ENCODE measurements at regions not wholly inside any gene's neighbourhood (a gene's known extent, or its start where the extent isn't known, plus 50 kb on each side); places are given as distances from the start of the nearest gene placed in this dataset.

DNA sequence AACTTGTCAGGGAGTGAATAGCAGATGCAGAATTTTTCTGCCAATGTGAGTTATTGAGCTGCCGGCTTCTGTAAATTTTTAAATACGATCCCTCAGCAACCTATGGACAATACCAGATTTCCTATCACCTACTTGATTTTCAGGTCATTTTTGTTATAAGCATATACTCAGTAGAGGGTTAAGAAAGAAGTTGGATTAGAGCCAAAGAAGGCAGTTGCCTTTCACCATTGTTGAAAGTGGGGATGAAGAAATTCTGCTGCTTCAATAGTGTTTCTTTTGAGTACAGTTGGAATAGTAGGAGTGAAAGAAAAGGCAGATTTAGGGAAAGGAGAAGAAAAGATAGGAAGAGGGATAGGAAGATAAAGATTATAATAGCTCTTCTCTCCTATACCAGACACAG is 197.1 kb downstream of the ATP23 start:
- TF ChIP-seq, protein P1, sequence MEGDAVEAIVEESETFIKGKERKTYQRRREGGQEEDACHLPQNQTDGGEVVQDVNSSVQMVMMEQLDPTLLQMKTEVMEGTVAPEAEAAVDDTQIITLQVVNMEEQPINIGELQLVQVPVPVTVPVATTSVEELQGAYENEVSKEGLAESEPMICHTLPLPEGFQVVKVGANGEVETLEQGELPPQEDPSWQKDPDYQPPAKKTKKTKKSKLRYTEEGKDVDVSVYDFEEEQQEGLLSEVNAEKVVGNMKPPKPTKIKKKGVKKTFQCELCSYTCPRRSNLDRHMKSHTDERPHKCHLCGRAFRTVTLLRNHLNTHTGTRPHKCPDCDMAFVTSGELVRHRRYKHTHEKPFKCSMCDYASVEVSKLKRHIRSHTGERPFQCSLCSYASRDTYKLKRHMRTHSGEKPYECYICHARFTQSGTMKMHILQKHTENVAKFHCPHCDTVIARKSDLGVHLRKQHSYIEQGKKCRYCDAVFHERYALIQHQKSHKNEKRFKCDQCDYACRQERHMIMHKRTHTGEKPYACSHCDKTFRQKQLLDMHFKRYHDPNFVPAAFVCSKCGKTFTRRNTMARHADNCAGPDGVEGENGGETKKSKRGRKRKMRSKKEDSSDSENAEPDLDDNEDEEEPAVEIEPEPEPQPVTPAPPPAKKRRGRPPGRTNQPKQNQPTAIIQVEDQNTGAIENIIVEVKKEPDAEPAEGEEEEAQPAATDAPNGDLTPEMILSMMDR (IDR thresholded peaks at IDR 0.05; ENCODE audit: insufficient read depth, low read depth, low read length, missing control alignments) = no peak
- DNase-seq (ENCODE audit: low read depth) = no peak
- no peak overlapping the region for H3K4me3 ChIP-seq (ENCODE audit: low read depth, low read length)

DNA sequence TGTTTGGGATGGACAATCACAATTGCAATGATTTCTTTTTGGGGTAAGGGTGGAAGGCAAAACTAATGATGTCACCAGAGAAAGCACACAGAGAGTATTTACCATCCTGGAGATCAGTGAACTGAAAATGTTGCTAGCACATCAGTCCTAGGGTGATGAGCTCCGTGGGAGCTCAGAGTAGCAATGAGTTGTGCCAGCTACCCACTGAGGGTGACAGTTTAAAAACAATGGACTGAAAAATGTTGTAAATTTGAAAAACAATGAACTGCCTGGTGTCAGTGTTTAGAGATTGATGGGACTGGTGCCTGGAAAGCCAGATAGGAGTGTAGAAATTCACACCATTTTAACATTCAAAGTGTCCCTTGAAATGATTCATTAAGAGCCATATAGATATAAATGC is 198.5 kb downstream of the ATP23 start:
- H3K4me3 ChIP-seq (ENCODE audit: low read depth, low read length) = no peak overlapping the region
- TF ChIP-seq, protein P1 (IDR thresholded peaks at IDR 0.05; ENCODE audit: insufficient read depth, low read depth, low read length, missing control alignments) = no peak
- DNase-seq (ENCODE audit: low read depth) = no peak

DNA sequence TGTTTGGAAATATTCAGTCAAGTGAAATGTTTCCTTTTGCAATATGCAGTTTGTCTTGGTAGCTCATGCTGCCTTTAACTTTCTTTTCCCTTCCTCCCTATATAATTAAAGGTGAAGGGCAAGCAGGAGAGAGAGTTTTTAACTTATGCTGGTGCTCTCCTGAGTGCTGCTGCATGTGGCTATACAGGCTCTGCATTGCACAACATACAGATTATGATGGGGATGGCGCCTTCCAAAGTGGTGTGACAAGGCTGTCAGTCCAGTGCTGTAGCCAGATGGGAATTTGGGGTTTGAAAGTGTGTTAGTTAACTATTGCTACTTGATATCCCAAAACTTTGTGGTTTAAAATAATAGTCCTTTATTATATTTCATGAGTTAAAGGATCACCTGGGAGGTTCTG is 199.0 kb downstream of the ATP23 start:
- H3K4me3 ChIP-seq (ENCODE audit: low read depth, low read length) = no peak overlapping the region
- DNase-seq (ENCODE audit: low read depth) = no peak
- TF ChIP-seq, protein P1 (IDR thresholded peaks at IDR 0.05; ENCODE audit: insufficient read depth, low read depth, low read length, missing control alignments) = no peak

DNA sequence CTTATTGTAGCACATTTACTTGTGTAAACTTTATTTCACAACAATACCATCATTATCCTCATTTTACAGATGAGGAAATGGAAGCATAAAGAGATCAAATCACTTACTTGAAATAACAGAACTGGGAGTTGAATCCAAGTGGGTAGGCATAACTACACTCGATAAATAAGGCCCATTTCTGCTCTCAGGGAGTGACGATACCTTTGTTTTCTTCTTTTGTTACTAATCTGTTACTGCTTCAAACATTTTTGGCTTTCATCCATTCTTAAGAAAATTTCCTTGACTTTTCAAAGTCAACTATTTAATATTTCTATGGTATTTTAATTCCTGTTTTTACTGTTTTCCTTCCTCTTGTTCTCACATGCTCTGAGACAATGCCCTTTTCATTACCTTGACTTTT is 201.6 kb downstream of the ATP23 start:
- DNase-seq (ENCODE audit: low read depth) = no peak
- no peak overlapping the region for H3K4me3 ChIP-seq (ENCODE audit: low read depth, low read length)
- TF ChIP-seq, protein P1 (IDR thresholded peaks at IDR 0.05; ENCODE audit: insufficient read depth, low read depth, low read length, missing control alignments) = no peak

DNA sequence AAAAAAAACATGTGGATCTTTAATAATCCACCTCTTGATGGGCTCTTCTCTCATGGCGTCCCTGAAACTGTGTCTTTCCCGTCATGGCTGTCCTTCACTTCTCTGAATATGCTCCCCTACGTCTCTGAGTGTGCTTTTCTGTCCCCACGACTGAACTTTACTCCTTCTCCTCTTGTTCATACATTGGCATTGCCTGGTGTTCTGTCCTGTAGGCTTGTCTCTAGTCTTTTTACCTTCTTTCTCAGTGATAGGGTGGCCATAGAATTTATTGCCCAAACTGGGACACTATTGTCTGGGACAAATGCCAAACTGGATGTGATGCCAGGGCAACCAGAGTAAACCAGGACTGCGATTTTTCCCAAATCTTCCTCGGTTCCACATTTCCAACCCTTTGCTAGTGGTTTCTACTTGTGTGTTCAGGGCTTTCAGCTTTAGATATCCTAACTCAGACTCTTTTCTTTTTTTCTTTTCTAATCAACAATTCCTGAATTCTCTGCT is 202.2 kb downstream of the ATP23 start:
- no peak for DNase-seq (ENCODE audit: low read depth)
- TF ChIP-seq, protein P1 (IDR thresholded peaks at IDR 0.05; ENCODE audit: insufficient read depth, low read depth, low read length, missing control alignments) = no peak
- H3K4me3 ChIP-seq (ENCODE audit: low read depth, low read length) = no peak overlapping the region

DNA sequence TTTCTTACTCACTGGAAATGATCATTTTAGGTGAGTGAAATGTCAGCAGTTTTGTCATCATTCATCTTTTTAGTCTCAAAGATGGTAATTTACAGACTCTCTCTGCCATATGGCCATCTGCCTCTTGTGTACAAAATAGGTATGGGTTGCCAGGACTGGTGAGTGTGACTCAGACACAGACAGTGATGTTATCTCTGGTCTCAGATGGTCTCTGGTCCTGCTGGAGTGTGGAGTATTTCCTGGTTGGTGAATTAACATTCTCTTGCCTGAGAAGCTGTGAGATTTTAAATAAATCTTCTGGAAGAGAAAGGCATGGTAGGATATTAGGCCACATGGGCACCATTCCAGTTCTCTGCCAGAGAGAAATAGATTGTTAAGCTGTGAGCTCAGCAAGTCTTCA is 207.0 kb downstream of the ATP23 start:
- TF ChIP-seq, protein P1 (IDR thresholded peaks at IDR 0.05; ENCODE audit: insufficient read depth, low read depth, low read length, missing control alignments) = no peak
- no peak overlapping the region for H3K4me3 ChIP-seq (ENCODE audit: low read depth, low read length)
- DNase-seq (ENCODE audit: low read depth) = no peak

DNA sequence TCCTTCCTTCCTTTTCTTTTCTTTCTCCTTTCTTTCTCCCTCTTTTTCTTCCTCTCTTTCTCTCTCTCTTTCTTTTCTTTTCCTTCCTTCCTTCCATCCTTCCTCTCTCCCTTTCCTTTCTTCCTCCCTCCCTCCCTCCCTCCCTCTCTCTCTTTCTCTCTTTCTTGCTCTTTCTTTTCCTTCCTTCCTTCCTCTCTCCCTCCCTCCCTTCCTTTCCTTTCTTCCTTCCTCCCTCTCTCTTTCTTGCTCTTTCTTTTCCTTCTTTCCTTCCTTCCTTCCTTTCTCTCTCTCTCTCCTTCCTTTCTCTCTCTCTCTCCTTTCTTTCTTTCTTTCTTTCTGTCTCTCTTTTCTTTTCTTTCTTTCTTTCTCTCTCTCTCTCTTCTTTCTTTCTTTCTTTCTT is 207.6 kb downstream of the ATP23 start:
- no peak overlapping the region for H3K4me3 ChIP-seq (ENCODE audit: low read depth, low read length)
- DNase-seq (ENCODE audit: low read depth) = no peak
- TF ChIP-seq, protein P1 (IDR thresholded peaks at IDR 0.05; ENCODE audit: insufficient read depth, low read depth, low read length, missing control alignments) = no peak

Data from GM12865 (cell line).